COLO668 (cell line): ENCODE measurements at regions not wholly inside any gene's neighbourhood (a gene's known extent, or its start where the extent isn't known, plus 50 kb on each side); places are given as distances from the start of the nearest gene placed in this dataset.
A peak's percentile ranks its signal among the peaks of the same experiment; 100 is the strongest.
"Not testable (repeated sequence)": the region's sequence is repeated elsewhere in the genome, so short reads cannot be mapped to it uniquely, and the experiment has no call there.

Source experiments
- DNase-seq: peaks from one replicate; lab custom pipeline; 2025; ENCODE audit not compliant: unreplicated experiment; lab: John Stamatoyannopoulos, UW

DNA sequence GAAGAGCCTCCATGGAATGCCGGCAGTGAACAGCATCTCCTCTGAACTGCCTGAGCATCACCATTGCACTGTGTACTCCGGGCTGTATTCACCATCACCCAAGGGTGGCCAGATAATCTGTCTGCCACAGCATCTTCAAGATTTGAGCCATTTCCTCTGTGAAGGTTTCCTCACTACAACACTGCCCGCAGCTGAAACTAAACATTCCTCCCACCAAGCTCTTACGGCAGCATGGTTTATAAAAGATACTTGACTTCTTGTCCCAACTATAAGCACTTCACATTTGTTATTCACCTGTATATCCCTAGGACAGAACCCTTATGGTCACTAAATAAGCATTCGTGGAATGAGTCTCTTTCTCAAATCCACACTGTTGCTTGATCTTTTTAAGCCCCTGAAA, 125.9 kb downstream of the SST start:
- DNase-seq: no peak

DNA sequence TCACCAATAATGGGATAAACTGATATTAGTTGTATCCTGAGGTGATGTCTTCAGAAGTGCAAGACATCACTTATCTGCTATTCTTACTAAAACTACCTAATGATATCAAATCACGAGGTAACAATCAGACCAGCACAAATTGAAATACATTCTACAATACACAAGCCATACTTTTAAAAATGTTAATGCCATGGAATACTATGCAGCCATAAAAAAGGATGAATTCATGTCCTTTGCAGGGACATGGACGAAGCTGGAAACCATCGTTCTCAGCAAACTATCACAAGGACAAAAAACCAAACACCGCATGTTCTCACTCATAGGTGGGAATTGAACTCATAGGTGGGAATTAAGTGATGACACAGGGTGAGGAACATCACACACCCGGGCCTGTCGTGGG, 129.3 kb downstream of the SST start:
- no peak for DNase-seq

DNA sequence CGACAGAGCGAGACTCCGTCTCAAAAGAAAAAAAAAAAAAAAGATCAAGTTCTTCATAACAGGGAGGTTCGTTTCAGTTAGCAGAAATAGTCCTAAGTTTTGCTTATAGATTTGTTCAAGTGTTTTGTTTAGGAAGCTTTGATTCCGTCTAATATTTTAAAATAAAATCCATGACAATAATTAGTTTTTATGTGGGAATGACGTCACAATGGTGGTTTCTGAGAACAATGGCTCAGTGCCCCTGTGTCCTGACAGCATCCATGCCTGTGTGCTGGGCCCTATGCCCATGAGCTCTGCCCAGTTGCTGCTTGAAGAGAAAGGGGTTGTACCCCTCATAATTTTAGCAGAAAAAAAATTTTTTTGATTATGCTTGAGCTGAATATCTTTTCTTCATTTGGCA, 134.0 kb downstream of the SST start:
- DNase-seq: no peak

DNA sequence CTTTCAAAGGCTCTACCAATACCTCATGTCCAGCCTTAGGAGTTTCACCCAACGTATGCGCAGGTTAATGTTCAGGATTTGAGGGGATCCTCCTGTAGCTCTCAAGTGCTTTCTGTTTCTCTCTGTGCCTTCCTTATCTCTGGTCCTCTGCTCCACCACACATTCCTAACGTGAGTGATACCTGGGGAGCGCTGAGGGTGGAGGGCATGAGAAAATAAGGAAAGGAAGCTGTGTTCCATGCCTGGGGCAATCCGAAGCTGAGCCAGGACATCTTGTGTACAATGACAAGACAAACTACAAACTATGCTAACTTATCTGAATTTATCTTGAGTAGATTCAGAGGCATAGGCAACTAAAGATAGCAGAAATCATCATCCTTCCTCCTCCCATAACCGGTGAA, 136.4 kb downstream of the SST start:
- no peak for DNase-seq

DNA sequence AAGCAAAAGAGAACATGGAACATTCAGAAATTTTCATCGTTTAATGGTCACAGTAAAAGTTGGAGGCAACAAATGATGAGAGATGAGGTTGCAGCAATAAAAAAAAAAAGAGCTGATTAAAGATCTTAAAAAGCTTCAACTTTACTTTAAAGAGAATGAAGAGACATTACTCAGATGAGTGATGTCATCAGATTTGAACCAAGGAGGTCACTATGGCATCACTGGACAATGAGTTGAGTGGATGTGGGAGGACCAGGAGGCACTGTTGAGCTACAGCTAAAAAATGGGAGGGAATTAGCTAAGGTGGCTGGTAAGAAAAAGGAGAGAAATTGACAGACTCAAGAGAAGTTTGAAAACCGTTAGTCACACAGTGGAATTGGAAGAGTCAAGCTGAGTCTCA, 138.4 kb downstream of the SST start:
- DNase-seq: no peak

DNA sequence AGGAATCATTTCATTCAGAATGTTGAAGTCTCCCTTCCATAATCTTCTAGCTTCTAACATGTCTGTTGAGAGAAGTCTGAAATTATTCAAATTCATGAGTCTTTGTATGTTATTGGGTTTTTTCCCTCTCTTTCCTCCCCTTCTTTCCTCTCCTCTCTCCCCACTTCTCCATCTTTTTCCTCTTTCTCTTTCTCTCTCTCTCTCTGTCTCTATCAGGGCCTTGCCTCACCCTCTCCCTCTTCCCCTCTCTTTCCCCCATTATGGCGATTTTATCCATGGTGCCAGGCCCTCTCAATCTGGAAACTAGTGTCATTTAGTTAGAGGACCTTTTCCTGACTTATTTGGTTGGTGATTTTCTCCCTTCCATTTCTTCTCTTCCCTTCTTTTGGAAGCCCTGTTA, 147.3 kb downstream of the SST start:
- no peak for DNase-seq

DNA sequence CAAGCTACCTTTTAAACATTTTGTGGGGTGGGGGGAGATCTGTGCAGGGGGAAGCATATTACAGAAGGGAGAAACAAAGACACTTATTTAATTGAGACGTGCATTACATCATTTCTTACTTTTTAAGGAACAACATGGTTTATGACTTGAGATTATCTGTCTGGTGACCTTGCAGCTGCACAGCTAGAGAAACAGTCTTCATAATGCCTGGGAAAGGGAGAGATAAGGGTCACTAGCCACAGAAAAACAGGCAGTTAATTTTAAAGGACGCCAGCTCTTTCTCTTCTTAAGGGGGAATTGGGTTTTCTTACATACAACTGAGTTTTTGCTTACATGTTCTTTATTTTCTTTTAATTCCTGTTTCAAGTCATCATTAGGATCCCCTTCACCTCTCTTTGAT, 147.9 kb downstream of the SST start:
- no peak for DNase-seq

DNA sequence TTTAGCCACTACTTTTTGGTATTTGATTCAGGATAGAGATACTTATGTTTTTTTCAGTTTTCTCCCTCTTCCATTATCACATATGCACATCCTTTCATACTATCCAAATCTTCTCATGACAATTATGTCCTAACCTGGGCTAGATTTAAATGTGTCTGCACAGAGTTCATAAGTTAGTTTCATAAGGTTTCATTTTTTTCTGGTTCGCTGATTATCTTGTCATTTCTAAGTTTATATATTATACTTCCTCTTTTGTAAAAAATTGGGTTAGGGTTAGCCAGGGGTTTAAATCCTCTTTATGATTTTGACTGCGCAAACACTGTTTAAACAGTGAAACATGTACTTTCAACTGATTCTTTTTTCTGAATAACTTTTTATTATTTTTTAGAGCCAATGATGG, 148.6 kb downstream of the SST start:
- no peak for DNase-seq

DNA sequence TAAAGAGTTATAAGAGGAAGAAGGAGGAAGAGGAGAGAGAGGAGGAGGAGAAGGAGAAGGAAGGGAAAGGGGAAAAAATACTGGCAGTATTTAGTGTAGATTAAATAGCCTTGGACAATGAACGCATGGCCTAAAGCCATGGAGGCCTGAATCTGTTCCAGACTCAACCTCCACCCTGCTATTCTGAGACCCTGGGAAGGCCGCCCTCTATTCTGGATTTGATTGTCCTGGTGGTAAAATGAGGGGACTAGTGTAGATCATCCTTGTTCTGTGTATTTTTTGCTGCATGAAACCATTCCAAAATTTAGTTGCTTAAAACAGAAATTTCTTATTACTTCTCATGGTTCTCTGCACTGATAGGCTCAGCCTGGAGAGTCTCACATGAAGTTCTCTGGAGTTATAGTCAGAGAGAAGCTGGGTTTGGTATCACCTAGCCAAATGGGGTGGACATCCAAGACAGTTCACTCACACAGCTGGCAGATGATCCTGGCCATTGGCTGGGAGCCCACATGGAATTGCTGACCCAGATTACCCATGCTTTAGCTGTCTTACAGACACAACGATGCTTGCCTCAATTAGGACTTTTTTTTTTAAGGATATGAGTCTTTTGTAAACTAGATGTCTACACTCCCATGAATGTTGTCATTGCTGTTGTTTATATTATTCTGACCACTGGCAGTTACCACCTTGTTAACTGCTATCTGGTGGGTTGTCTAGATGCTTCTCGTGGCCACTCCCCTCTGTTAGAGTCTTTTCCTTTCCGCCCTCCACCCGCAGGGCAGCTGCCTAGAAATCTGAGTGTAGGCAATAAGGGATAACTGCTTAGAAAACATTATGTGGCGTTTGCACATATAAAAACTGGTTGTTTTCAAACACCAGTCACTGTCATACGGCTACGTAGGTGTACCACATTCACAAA, 149.9 kb downstream of the SST start:
- DNase-seq: no peak

DNA sequence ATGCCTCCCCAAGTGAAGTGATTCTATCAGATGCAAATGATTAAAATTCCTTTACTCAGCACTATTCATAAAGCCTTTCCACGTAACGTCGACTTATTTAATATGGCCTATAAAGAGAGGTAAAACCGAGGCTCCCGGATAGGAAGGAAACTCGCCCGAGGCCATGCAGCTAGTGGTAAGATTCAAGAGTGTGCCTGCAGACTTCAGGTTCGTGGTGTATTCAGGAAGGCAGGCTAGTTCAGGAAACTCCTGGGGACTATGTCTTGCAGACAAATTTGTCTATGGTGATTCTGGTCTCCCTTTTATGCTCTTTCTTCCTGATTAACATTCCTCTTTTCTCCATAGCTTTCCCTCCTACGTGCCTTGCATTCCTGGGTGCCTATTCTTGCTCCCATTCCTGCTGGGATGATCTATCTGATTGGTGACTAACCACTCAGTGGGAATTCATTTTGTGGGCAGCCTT, 150.7 kb downstream of the SST start:
- DNase-seq: no peak

DNA sequence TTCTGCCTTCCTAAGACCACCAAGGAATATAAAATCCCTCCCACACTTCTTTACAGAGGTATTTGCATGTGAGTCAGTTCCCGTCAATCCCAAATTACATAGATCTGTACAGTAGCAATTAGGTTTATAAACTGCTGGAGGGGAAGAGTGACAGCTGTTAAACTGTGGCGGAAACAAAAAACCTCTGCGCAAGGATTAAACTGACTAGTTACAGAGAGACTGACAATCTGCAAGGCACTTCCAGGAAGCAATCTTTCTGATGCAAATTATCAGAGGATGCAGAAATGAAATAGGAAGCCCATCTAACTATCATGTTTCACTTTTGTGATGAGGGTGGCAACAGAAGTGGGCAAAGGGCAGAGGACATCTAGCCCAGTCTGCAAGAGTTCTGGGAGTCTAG, 150.4 kb downstream of the RTP4 start:
- no peak for DNase-seq

DNA sequence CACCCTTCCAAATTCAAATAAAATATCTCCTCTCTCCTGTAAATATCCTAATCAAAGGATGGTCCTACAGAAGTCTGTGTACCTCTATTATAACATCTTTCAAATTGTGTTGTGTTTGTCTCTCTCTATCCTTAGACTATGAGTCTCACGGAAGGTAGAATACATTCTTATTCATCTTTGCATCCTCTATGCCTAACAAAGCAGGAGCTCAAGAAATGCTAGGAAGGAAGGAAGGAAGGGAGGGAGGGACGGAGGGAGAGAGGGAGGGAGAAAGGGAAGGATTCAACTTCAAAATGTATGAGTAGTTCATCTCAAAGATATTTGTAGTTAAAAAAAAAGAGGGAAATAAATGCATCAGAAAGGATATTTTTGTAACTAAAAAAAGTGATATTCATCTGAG, 150.0 kb downstream of the RTP4 start:
- DNase-seq: no peak

DNA sequence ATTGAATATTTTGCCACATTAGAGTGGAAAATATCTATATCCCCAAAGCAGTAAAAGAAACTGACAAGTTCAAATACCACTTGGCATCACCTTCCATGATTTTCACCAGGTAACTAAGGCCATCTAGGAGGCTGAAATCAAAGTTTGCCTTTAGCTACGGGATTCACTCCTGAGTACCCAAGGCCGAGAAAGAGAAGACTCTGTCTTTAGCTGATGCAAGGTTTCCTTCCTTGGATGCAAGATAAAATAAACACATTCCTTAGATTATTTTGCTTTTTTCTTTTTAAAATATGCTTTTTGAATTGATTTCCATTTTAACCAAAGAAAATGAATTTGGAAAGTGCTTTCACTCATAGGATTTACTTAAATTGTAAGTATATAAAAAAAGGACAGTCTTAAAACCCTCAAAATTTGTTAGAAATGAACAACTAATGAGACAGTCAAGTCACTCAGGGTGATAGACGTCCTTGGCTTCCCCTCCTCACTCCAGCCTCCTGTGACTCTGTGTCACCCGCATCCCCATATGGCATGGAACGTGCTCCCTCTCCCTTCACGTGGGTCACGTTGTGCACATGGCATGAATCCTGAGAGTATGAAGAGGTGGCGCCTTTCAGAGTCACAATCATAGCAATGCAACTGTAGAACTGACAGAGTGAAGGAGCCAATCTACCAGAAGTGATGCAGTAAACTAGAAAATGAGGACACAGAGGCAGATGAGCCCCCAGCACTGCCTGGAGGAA, 148.4 kb downstream of the RTP4 start:
- DNase-seq: no peak

DNA sequence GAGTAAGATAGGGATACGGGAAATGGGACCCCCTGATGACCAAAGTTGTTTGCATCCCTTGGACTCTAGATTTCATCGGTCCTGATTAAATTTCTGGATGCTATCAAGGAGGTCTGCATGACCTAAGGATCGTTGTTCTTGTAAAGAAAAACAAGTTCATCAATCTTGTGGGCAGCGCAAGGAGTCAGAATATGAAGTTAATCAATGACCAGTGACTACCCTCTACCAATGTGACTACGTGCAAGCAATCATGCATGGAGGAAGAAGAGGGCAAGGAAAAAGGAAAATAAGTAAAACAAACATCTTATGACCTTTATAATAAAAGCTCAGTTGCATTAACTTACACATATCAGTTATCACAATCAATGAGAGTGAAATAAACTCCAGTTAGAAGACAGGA, 139.7 kb downstream of the RTP4 start:
- DNase-seq: no peak

DNA sequence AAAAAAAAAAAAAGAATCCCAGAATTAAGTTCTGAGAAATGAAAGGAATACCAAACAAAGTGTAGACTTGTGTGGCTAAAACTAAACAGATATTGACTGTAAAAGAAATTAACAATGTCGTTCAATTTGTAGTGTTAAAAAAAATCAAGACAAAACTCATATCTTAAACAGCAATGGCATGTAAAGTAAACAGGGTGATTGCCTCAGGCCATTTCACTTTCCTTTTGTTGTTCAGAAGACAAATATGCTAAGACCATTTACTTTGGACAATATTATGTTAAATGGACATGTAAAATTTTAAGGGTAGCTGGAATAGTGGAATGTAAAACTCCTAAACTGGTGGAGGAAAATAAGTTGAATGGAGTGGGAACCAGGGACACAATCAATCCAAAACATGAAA, 139.1 kb downstream of the RTP4 start:
- DNase-seq: no peak

DNA sequence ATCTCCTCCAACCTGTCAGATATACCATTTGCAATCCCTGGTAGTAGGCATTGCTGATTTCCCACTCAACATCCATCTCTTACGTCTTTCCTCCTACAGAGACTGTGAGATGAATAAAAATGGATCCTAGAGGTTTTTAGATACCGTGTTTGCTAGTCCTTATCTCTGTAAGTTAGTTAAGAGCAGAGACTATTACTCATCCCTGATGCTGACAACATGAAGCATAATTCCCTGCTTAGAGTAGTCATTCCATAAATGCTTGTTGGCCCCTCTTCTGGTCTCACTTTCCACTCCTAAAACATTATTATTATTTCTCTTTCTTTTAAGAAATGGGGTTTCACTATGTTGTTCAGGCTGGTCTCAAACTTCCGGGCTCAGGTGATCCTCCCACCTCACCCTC, 136.2 kb downstream of the RTP4 start:
- DNase-seq: no peak

DNA sequence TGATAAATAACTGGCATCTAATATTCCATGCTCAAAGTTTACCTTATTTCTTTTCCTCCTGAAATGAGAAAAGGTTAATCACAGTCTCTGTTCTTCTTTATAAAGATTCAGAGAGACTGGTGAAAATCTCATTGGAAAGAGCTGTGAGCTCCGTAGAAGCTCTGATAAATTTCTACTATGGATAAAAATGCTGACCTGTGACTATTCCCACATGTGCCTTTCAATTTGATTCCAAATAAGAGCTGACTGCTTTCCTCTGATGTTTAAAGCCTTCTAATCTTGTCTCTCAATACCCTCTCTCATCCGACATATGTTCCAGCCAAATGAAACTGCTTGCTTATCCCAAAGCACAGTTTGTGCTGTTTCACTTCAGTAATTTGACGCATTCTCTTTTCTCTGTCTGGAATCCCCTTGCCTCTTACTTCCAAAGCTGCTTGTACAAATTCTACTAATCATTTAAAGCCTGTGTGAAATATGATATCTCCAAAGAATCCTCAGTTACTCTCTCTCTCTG, 130.1 kb downstream of the RTP4 start:
- no peak for DNase-seq

DNA sequence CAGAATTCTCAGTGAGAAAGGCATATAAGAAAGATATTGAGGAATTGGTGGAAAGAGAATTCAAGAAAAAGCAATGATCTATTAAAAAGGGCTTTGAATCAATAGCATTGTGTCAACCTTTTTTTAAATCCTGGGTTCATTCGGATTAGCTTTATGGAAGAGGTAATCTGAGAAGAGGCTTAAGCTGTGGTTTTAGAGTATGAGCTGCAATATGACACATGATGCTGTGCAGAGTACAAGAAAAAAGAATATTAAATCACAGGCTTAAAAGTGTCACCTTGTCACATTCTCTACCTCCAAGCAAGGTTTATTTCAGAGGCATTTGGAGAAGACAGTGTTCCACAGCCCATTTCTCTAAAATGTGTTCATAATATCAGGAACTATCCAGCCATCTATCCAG, 128.9 kb downstream of the RTP4 start:
- no peak for DNase-seq

DNA sequence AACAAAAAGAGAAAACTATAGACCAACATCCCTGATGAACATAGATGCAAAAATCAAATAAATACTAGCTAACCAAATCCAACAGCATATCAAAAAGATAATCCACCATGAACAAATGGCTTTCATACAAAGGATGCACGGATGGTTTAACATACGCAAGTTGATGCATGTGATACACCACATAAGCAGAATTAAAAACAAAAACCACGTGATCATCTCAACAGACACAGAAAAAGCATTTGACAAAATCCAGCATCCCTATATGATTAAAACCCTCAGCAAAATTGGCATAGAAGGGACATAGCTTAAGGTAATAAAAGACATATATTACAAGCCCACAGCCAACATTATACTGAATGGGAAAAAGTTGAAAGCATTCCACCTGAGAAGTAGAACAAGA, 125.9 kb downstream of the RTP4 start:
- DNase-seq: not testable (repeated sequence)

DNA sequence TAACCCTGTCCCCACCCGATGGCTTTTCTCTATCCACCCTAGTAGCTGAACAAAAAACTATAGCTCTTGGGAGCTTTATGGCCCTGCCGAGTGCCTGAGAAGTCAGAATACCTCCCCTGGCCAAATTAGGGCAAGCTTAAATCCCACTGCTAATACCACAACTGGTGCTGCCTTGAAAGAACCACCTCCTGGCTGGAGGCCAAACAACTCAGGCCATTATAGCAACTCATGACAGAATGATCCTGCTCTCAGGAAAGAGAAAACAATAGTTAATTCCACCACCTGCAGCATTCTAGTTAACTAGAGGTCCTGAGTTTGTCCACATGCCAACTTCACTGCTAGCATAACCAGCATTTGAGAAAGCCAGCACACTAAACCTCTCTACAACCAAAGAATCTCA, 123.2 kb downstream of the RTP4 start:
- DNase-seq: peak; percentile 40

DNA sequence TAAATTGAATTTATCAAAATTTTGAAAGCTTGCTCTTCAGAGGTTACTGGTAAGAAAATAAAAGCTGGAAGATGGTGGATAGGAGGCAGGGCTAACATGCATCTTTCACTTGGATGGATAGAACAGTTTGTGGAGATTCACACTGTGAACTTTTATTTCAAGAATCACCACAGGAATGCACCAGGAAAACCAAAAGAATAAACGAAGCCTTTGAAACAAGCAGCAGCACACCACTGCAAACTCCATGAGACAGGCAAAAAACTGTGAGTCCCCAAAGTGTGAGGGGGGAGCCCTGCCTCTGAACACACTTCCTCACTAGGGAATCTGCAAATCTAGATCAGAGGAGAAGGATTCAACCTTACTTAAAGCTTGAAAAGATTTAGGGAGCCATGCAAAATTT, 122.2 kb downstream of the RTP4 start:
- no peak for DNase-seq
